Renal cortex interstitium (tissue), 11 donors: ENCODE measurements at regions not wholly inside any gene's neighbourhood (a gene's known extent, or its start where the extent isn't known, plus 50 kb on each side); places are given as distances from the start of the nearest gene placed in this dataset.
A peak's percentile ranks its signal among the peaks of the same experiment; 100 is the strongest.

ENCODE experiments used
- DNase-seq, 11 donors: peaks; one replicate each; pipeline ENCODE4 v3.0.0-alpha.2; 2013; ENCODE audit warnings: low read depth in 9 of 11, low spot score in 4 of 11; ENCODE audit errors: extremely low read depth in 1 of 11

DNA sequence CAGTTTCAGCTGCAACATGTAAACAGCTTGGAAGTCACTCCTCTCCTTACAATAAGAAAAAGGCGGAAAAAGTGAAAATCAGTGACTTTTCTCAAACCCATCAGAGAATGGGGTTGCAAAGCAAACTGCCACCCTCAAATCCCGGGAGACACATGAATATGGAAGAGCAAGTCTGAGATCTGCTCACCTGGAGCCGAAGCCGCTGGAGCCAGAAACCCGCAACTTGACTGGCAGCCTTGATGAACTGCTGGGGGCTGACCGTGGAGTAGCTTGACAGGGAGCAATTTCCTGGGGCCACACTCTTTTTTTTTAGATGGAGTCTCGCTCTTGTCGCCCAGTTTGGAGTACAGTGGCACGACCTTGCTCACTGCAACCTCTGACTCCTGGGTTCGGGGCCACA lies 208.2 kb downstream of the KIF26A start:
- DNase-seq: no peak

DNA sequence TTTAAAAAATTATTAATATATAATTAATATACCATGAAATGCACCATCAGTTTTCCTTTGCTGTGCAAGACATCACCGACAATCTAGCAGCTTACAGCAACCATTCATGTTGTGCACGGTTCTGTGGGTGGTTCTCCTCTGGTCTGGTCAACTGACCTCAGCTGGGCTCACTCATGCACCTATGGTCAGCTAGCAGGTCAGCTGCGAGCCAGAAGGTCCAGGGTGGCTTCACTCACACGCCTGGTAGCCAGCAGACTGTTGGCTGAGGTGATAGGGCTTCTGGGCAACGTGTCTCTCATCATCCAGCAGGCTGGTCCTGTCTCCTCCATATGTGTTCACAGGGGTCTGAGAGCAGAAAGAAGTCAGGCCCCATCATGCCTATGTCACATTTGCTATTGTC lies 210.4 kb downstream of the KIF26A start:
- no peak for DNase-seq

DNA sequence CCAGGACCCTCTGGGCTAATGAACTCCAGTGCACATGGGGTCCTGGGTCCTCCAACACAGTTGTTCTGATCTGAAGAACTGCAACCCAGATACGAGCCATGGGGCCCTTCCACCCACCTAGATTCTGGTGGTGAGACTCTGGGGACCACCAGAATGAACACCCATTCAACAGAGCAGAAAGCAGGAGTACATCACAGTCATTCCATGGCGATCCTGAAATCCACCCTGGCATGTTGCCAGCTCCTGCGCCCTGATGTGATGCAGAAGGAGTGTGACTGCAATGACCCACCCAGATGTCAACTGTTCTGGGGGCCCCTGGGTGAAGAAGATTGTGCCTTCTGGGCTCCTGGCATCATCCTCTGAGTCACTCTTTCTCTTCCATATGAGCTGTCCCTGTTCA lies 211.6 kb downstream of the KIF26A start:
- no peak for DNase-seq

DNA sequence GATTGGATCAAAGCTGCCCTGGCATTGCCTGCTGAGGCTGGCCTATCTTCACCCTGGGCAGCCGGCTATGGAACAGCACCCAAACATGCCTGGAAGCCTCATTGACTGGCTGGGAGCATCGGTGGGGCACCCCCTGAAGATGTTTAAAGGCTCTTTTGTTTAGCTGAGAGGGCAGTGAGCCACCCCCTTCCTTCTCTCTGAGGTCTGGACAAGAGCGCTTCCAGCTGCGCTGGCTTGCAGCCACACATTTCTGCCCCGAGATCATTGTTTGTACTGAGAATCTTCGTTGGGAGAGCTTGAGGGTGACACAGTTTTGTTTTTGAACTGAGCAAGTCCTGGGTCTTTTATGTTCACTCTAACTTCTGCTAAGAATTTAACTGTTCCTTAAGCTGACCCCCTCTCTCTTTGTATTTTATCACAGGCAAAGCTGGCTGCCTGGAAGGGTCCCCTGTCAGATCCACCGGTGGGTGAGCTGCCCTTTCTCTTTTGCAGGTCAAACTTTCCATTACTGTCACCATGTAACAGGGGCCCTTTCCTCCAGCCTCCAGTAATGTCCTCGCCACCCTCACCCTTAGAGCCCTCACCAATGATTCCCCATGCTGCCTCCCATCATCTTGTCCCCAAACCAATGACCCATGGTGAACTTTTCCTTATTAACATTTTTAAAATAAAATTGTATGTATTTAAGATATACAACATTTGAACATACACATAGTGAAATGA lies 212.2 kb downstream of the KIF26A start:
- DNase-seq: peak in 7 of 11 donors; percentile 30 to 67 (median 50)

DNA sequence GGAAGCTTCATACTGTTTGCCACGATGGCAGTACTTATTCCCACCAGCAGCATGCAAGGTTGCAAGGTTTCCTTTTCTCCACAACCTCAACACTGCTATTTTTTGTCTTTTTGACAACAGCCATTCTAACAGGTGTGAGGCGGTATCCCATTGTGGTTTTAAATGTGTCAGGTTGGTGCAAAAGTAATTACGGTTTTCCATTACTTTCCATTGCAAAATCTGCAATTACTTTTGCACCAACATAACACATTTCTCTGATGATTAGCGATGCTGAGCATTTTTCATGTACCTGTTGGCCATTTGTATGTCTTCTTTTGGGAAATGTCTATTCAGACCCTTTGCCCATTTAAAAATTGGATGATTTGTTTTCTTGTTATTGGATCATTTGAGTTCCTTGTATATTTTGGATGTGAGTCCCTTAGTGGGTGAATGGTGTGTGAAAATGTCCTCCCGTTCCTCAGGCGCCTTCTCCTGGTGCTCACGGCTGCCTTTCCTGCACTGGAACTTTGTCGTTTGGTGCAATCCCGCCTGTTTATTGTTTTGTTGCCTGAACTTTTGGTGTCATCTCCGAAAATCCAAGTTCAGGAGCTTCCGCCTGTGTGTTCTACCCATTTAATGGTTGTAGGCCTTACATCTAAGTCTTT lies 213.6 kb downstream of the KIF26A start:
- DNase-seq: no peak

DNA sequence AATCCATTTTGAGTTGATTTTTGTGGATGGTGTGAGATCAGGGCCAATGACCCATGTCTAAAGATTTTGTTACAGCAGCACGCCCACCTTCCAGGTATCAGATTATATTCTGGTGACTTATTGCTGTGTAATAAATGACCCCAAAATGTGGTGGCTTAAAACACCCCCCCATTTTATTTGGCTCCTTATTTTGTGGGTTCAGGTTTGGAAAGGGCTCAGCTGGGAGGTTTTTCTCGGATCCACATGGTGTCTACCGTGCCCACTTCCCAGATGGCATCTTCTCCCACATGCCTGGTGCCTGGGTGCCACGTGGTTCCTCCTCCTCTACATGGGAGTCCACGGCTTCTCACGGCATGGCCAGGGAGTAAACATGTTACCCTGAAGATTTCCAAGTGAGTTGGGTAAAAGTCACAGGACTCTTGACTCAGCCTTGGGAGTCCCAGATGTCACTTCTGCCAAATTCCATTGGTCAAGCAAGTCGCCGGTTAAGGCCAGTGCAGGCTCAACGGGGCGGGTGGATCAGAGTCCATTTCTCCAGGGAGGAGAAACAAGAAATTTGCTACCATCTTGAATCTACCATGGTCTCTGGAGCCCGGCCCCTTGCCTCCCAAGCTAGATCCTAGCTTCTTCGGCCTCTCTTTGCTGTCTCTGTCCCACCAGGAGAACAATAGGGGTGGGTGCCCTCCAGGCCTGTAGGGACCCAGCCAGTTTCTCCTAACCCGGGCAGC lies 214.3 kb downstream of the KIF26A start:
- no peak for DNase-seq

DNA sequence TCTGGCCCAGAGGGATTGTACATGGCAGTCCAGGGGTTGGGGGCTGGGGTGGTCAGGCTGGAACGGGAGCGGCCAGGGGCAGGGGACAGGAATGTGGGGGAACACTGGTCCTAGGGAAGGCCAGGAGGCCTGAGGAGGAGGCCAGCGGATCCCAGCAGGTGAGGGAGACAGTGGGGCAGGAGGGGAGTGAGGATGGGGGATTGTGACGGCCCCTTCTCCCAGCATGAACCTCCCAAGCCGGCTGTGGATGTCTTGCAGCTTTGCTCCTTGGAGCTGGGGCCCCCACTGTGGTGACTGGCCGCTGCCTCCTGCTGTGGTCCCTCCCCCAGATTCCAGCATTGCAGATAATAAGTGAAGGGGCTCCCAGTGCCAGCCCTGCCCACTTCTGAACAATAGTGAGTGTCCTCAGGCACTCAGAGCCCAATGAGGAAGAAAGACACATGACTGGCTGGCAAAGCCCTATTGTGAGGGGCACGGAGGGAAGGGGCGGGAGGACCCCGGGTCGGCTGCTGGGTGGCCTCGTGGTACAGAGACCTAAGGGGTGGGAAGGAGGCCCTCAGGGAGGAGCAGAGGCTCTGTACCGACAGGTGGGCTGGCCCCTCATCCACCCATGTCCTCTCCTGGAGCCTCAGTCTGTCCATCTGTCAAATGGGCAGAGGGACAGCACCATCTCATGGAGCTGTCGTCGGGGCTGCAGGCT lies 215.0 kb downstream of the KIF26A start:
- DNase-seq: no peak

DNA sequence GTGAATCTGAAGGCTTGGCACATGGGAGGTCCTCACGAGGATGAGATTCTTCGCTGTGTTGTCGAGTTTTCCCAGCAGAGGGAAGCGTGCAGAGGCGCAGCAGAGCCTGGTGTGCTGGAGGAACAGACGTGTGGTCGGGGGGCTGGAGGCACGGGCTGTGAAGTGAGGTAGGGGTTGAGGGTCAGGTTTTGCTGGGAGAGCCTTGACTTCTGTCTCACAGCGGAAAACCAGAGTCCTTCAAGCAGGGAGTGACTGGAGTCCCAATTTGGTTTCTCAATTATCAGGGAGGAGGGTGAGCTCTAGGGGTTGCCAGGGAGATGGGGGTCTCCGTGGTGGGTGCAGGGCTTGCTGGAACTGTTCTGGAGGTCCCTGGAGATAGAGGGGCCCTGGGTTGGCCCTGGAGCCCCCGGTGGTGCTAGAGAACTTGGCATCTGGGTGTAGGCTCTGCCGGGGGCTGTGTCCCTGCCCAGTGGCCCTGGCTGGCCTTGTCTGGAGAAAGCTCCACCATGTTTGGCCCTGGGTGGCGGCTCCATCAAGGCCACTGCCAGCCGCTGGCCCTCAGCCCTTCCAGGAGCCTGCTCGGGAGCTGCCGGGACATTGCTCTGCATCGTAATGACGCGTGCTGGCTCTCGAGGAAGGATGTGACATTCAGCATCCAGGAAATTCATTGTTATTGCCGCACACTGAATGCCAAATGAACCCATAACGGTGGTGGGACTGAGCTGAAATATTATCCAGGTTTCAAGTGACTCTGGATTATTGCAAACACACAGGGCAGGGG lies 215.7 kb downstream of the KIF26A start:
- peak in 2 of 11 donors; percentile 24 to 33 for DNase-seq

DNA sequence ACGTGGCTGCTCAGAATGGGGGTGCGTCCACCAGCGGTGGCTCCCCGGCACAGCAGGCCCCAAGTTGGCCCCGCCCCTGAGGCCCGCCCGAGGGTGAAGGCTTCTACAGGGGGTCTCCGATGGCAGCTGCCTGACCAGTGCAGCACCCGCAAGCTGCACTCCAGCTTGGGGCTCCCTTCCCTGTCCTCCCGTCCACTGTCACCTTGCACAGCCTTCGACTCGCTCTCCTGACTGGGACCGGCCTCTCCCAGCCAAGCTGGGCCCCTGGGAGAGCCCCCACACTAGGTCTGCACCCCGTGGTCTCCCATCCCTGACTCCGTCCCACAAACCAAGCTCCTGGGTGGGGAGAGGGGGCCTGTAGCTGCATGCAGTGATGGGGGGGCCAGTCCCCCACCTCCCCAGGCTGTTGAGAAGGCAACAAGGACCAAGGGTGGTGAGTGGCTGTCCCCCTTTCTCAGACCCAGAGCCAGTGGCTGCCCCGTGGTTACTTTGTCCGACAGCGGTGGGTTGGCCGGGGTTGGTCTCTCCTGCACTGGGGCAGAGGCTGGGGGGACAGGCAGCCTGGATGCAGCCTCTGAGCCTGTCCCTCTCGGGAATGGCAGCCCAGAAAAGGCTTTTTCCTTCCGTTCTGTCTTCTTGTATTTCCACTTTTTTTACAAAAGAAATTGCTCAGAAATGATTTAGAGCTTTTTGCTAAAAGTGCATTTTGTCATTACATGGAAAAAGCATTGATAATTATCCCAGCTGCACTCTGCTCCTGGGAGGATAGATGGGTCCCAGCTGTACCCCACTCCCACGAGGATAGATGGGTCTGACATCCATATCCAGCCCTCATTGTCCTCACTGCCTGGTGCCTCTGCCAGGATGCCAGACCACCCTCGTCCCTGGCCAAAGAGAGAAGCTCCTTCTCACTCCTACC lies 217.0 kb downstream of the KIF26A start:
- DNase-seq: no peak

DNA sequence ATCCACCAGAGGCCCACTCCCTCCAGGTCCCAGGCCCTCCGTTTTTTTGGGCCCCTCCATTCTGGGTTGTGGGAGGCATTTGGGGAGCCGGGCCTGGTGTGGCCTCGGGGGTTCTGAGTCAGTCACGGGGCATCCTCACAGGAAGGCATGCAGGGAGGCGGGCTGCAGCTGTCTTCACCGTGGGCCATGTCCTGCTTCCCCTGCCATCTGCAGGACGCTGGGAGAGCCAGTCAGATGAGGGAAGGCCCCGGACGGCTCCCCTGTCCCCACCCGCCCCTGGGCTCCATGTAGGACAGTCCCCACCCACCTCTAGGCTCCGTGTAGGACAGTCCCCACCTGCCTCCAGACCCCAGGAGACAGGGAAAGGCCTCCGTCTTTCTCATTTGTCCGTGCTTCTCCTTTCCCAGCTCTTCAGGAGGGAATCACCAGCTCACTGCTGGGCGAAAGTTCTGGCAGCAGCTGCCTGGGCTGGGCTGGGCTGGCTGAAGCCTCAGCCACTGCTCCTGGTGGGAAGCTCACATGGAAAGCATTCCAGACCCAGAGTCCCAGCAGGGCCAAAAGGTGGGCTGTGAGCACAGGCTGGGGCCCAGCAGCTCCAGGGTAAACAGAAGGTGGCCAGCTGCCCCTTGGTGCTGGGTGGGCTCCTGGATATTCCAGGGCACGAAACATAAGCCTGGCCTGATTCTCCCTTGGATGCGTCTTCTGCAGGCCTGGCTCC lies 217.8 kb downstream of the KIF26A start:
- DNase-seq: no peak

DNA sequence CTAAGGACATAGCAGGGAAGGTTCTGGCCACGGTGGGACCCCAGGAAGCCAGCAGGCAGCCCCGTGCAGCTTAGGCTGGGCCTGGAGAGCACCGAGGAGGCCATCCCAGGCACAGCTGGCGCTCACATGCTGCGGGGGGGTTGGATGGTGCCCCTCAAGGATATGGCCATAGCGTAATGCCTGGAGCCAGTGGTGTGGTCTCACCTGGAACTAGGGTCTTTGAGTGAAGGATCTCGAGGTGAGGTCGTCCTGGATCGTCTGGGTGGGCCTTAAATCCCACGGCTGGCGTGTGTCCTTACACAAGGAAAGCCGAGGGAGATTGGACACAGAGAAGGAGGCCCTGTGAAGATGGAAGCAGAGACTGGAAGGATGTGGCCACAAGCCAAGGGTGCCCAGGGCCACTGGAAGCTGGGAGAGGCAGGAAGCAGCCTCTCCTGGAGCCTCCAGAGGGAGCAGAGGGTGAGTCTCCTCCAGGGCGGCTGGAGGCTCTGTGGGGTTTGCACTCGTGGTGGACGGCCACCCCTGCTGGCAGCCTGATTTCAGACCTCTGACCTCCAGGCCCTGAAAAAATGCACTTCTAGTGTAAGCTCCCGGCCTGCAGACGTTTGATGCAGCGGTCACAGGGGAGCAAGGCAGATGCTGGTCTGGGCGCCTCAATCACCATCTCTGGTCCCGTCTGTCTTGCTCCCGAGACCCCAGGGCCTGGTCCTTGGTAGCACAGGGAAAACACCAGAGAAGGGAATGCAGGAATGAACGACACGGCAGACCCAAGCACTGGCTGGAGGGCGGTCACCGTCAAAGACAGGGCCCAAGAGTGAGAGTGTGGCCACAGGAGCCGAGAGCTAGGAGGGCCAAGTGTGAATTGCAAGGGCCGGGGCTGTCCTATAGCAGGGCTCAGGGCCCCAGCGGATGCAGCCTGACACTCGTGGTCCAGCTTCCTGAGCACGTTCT lies 218.6 kb downstream of the KIF26A start:
- no peak for DNase-seq

DNA sequence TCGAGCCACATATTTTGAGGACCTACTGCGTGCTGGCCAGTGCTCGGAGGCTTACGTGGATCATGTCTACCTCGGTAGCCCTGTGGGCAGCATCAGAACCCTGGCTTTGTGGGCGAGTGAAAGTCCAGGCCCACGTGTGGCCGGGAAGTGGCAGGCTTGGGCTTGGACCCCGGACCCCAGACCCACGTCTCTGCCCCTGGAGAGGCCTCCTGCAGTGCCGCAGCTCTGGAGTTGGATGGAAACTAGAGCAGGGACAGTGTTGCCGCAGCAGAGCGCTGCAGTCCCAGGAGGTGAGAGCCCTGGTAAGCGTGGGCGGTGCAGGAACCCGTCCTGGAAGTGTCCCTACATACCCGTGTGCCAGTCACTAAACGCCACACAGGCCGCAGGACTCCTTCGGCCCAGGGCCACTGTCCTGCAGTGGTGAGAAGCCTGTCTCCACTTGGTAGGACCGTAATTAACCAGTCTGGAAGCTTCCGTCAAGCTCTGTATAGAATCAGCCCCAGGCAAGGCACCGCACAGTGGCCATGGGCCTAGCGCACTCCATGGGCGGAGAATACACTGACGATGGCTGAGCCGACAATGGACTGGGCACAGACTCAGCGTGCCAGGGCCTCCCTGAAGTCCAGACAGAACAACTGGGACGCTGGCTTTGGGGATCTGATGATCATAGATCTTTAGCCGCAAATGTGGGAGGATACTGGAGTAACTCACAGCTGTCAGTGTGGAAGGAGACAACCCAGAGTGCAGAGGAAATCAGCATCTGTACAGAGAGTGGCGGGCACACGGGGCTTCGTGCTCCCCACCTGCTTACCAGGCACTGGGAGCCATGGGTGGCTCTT lies 219.5 kb downstream of the KIF26A start:
- no peak for DNase-seq

DNA sequence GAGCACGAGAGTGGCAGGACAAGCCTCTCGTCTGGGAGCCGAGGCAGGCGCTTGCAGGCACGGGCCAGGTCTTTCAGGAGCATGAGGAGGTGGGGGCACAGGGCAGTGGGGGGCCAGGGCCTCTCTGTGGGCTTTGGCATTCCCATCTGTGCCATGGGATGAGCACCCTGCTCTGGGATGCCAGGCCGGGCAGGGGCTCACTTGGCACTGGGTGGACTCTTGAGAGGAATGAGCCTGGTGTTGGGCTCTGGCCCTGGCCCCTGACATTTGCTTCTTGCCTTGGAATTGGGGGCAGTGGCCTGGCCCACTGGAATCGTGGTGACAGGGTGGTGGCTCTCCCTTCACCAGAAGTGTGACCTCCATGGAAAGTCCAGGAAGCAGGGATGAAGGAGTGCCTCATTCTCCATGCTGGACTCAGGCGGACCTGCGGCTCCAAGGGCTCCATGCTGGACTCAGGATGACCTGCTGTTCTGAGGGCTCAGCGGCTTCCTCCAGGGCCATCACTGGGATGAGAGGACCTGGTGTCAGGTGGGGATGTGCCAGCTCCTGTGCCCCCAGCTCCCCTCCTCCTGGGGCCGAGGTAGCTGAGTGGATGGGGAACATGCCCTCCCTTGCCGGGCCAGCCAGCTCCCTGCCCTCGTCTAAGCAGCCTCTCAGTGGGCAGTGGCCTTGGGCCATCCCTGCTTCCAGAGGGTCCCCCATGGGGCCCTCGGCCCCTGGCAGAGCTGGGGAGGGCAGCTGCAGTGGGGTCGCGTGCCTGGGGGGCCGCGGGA lies 220.3 kb downstream of the KIF26A start:
- no peak for DNase-seq

DNA sequence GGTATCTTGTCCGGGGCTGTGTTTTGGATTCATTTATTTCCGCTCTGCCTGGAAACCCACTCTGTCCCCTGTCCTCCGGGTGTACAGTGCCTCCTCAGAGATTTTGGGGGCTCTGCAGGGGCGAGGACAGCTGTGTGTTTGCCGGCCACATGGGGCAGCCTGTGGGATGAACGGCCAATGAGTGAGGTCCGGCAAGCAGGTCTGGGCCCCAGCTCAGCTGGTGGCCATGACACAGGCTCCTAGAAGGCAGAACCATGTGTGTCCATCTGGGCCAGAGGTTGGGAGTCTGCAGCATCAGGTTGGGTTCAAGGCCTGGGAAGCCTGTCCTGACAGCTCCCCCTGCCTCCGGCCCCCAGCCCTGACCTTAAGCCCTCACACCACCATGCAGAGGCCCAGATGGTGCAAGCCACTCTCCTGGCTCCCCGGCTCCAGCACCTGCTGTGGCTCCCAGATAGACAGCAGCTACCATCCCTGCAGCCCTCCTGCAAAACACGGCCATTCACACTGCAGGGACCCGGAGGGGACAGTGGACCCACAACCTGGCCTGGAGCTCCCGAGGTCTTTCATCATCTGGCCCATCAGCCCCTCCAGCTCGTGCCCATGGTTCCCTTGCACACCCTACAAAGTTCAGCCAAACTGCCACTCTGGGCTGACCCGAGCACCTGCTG lies 220.1 kb upstream of the C14orf180 start:
- DNase-seq: no peak
